ENCODE measurements at regions not wholly inside any gene's neighbourhood (a gene's known extent, or its start where the extent isn't known, plus 50 kb on each side); places are given as distances from the start of the nearest gene placed in this dataset.

DNA sequence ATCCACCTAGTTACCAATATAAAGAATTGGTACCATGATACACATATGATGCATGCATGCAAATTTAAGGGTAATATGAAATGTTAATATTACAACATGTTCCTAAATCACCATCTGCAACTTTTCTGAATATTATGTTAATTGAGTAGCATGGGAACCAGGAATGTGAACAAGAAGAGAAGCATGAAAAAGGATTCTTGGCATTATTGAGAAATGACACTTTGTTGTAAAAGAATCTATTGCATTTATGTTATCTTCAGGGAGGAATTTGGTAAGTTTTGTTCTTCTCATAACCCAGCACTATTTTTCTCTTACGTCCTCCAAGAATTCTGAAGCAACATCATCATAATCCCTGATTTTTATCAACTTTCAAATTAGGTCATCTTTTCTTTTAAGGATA, 159.9 kb upstream of the SLC25A13 start:
- no peak for DNase-seq

DNA sequence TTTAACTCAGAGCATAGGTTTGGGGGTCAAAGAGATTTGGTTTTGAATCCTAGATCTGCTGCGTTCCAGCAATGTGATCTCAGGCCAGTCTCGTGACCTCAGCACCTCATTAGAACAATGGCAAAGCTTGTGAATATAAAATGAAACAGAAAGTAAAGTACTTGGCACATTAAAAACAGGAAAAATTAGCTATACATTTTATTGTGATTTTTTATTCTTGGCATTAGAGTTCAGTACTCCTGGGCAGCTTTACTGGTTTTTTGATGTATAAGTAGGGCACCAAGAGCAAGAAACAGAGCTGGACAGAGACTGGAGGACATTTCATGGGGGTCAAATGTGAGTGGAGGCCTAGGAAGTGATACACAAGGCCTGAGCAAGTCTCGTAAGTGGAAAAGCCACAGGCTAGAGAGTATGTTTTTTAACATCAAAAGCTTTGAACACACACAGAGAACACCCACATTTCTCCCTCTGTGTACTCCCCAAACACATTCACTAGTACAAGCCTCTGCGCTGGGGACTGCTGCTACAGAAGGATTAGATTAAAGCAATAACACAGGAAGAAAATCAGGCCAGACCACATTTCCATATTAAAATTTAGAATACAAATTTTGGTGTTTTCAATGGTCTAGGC, 157.2 kb upstream of the SLC25A13 start:
- no peak for DNase-seq

DNA sequence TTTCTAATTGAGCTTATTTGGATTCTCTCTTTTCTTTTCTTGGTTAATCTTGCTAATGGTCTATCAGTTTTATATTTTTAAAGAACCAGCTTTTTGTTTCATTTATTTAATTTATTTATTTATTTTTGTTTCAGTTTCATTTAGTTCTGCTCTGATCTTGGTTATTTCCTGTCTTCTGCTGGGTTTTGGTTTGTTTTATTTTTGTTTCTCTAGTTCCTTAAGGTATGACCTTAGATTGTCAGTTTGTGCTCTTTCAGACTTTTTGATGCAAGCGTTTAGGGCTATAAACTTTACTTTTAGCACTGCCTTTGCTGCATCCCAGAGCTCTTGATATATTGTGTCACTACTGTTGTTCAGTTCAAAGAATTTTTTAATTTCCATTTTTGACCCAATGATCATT, 149.7 kb upstream of the SLC25A13 start:
- no peak for DNase-seq

DNA sequence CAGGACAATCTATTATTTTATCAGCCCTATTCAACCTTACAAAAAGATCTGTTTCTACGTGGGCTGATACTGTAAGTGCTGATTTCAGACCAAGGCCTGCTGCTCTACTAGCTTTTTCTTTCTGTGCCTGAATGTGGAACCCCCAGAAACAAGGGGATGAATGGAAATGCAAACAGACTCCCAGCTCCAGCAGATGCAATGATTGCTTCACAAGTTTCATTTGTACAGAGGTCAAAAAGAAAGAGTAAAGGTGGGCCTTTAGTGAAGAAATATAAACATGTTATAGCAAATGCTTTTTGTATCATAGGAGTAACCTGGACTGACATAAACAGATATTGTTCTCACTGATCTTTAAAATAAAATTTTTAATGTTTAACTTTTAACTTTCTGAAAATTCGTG, 130.2 kb upstream of the SLC25A13 start:
- no peak for DNase-seq

DNA sequence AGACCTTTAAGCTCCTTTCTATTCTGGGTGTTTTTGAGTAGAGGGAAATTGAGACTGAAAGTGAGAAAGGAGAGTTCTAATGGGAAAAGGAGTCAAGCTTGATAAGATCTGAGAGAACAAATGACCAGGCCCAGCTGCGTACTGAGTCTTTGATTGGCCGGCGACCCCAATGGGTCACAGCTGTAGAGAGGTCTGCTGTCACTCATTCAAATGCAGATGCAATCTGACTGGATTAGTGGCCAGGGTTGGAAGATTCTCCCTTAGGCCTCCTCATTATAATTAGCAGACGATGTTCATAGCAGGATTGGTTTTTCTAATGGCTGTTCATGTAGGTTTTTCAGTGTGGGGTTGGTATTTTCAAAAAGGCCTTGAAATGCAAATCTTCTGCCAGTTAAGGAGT, 127.2 kb upstream of the SLC25A13 start:
- DNase-seq: no peak

DNA sequence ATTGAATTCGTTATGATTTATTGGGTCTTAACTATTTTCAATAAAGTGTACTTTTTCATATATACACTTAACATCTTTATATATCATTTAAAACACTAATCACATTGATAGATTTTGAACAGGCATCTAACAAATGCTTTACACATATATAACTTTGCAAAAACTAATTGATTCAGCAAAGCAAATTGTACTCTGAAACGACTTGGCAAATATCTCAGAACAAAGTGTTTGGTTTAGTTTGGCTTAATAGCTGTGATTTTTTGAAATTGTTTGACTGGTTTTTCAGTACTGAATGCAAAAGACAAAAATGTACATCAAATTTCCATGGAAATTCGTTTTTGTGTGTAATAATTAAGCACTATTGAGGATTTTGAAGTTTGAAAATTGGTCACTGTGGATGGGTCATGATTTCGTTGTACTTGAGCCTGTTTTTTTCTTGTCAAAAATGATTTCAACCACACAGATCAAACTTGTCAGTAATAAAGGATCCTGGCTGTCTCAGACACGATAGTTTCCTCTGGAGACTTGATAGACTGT, 125.3 kb upstream of the SLC25A13 start:
- DNase-seq: no peak

DNA sequence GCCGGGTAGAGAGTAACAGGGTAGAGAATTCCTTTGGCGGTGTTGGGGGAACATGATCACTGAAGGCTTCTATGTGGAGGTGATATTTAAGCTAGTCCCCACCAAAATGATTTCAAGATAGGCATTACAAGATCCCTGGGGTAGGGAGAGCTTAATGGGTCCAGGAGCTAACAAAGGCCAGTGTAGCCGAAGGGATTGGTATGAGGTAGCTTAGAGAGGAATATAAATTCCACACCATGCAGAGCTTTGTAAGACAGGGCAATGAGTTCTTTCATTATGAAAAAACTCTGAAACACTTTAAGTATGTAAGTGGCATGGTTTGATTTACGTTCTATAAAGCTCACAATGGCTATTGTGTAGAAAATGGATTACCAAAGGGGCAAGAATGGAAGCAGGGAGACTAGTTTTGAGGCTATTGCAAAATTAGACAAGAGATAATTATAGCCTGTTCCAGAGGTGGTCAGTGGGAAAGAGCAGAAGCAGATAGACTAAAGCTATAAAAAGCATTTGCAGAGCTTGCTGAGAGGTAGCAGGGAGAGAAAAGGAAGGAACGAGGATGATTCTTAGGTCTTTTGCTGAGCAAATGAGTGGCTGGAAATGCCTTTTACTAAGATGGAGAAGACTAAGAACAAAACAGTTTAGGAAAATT, 119.7 kb upstream of the SLC25A13 start:
- DNase-seq: no peak

DNA sequence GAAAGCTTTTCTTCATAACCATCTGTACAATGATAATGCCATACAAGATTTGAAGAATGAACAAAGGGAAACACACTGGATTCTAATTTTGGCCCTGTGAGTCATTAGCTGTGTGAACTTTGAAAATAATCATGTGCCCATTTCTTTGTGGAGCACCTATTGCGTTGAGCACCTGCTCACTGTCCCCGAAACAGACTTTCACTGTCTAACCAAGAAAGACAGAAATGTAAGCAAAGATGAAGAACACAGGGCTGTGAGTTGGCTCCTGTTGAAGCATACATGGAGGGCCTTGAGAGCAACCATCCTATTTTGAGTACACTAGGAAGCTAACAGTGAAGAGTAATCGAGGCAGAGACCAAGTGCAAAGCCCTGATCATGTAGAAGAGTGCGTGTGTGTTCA, 118.4 kb upstream of the SLC25A13 start:
- DNase-seq: no peak

DNA sequence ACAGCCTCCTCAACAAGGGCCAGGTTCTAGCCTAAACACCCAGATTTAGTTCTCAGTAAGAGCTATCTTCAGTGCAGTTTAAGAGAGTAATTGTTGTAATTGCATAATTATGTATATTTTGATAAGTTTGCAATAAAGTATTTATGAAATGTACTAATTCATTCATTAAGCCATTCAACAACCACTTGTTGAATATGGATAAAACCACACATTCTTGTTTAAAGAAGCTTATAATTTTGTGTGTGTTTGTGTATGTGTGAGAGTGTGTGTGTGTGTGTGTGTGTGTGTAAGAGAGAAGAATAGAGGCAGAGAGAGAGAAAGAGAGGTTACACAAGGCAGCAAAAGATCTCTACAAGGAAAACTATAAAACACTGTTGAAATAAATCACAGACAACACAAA, 115.0 kb upstream of the SLC25A13 start:
- DNase-seq: no peak

DNA sequence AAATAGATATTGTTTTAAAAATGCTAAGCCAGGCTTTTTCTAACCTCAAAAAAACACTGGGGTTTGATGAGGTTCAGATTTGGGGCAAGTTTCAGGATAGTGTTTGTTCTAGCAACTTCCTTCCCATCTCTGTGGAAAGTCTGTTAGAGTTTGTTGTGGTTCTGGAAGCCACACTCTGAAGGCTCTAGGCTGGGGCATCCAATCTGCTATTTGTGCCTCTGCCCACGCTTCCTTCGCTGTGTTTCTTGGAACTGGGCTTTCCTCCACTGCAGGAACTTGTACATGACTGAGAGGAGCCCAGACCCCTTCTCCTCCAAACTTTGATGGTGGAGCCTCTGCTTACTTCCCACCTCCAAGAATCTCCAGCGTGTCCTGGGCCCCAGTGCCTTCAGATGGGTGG, 108.5 kb upstream of the SLC25A13 start:
- DNase-seq: no peak

DNA sequence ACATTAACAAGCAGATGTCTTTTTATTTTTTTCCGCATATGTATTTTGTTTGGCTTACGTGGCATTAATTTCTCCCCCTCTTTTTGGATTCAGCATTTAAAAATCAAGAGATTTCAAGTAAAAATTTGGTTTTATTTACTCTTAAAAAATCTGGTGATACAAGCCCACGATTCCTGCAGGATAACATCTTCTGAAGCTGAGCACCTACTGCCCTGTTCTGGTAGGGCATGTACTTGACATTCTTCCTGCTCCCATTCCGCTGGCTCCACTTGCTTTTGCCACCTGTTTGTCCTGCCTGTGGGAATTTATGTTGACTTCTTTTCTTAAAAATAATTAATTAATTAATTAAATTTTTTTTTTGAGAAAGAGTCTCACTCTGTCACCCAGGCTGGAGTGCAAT, 105.2 kb upstream of the SLC25A13 start:
- no peak for DNase-seq

DNA sequence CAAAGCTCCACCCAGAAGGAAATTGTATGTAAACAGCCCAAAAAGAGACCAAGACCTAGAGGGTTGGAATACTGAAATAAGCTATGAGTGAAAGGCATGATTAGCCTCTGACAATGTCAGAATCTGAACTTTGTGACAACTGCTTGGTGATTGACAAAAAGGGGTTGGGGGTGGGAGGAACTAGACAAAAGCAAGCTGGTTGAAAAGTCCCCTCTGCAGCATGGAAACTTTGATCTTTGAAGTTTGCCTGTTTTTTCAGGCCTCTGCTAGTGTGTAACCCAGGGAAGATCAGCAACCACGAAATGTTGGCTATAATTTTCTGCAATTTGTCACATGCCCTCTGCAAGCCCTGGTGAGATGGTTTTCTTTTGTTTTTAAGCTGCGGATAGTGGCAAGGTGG, 104.8 kb upstream of the SLC25A13 start:
- no peak for DNase-seq

DNA sequence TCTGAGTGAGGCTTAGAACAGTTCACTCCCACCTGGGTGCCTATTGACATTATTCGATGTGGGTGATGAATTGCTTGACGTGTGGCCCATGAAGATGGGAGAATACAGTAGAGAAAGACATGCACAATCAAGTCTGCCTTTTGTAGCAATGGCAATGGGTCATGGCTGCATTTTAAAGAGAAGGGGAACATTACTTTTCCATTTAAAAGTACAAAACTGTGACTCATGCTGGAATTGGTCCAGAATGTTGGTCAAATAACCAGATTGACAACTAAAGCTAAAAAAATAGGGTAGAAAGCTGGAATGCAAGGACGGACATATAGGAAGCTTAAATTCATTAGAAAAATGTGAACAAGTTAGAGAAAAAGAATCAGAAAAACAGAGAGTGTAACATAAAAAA, 104.1 kb upstream of the SLC25A13 start:
- no peak for DNase-seq

DNA sequence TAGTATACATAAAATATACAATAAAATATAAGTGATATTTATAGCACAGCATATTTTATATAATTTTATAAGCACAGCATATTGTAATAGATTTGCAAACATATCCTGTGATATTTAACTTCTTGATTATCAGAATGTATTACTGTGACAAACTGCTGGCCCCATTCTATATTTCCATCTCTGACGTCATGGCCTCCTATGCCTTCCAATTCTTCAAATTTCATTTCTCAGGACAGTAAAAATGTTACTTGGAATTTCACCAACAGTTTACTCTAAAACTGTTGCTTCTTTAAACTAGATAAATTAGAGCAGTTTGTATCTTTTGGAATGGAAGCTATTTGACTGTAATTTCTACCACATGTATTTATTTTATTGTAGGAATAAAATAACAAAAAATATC, 102.5 kb upstream of the SLC25A13 start:
- DNase-seq: no peak

DNA sequence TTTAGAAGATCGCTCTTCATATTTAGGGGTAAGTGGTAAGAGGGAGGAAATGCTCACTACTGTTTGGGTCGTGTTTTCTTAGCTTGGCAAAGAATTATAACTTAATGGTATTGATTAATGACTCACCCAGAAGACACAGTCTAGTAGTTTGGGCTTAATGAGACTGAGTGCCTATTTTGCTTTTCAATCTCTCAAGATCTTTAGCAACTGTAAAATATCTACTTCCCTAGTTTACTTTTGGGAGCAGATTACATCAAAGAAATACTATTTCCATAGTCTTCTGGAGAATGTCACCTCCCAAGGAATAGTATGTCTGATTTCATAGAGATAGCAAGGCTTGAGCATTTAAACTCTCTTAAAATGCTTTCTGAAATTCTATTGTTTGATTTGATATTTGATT, 100.5 kb upstream of the SLC25A13 start:
- no peak for DNase-seq

DNA sequence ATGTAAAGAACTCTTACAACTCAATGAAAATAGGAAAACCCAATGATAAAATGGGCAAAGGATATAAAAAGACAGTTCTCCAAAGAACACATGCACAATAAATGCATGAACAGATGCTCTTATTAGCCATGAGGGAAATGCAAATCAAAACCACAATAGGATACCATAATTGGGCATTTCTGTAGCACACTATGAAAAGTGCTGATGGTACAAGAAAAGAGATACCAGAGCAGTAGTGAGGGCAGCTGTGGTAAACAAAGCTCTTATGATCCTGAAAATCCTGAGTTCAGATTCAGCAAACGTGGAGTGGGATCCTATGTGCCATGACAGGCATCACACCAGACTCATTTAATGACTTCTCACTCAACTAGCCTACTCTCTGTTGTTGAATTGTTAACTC, 96.7 kb upstream of the SLC25A13 start:
- DNase-seq: no peak

DNA sequence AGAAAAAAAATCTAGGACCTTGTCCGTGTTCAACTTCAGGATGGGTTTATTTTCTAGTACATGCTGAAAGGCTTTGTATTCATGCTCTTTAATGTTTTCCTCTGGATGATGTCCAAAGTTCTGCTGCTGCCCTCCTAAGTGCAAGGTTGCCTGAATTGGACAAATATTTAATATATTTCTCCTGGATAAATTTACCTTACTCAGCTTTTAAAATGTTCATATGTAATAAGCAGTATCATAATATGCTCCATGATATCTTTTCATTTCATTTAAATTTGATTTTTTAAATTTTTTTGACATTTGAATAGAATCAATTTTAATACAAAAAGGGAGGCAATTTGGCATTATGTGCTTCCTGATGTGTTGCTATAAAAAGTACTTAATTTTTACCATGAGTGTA, 95.9 kb upstream of the SLC25A13 start:
- no peak for DNase-seq

DNA sequence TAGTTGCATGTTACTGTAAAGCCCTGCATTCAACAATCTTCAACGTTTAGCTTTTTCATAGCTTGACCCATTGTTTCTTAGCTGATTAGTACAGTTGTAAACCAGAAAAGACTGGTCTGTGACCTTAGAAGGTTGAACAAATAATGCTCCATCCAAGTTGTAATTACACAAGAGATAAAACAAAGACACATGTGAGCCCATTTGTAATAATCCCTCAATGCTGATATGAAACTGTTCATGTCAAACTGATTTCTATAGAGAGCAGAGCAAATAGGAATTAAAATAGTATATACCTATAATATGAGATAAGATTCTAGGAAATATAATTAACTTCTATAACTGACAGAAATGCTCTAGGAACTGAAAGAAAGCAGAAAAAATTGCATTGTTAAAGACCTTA, 94.7 kb upstream of the SLC25A13 start:
- DNase-seq: no peak

DNA sequence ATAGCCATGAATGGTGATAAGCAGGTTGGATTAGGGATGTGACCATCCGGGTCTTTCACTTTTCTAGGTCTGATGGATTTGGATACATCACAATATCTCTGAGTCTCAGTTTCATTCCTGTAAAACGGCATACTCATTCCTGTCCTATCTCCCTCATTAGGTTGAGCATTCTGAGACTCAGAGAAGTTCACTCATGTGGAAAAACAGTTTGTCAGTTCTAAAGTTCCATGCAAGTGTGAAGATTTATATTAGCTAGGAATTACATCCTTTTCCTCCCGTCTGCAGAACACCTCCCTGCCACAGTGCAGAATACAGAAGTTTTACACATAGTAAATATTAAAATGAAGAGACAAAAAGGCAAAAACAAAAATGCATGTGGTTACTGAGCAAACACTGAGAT, 94.2 kb upstream of the SLC25A13 start:
- DNase-seq: no peak

DNA sequence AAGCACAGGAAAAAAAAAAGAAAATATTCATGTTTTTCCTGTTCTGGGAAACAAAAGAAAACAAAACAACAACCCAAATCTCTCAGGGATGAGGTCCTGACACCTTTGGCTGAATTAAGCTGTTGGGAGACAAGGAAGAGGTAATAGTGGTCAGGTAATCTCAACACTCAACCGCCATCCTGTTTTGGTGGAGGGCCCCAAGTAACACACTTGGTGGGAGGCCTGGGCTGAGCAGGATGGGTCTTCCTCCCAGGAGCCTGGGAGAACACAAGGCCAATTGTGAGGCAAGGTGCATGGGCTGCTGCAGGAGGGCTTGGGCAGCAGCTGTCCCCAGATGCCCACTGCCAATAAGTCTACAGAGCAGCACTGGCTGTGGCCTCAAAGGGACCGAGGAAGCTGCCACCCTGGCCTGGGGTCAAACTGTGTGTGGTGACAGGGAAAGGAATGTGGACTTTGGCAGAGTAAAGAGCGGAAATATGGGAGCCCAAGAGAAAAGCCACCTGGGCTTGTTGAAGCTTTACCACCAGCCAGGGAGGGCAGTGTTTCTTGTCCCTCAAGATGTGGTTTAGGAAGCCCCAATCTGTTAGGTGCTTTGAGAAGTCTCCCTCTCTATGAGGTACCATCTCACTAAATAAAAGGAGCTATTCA, 93.5 kb upstream of the SLC25A13 start:
- no peak for DNase-seq

DNA sequence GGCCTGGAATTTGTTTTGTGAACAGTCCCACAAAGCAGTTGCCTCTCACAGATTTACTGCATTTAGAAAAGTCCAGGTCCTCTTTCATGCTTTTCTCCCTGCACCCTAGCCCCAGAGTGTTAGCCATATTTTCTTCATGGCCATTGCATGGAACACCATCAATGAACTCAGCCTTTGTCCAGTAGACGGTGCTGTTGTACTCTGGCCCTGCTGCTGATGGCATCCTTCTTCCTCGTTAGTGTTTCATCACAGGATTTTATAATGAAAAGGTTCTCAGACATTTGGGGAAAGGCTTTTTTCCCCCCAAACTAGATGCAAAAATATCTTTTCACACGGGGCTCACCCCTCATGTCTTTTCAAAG, 93.0 kb upstream of the SLC25A13 start:
- DNase-seq: peak; percentile 30 to 35

DNA sequence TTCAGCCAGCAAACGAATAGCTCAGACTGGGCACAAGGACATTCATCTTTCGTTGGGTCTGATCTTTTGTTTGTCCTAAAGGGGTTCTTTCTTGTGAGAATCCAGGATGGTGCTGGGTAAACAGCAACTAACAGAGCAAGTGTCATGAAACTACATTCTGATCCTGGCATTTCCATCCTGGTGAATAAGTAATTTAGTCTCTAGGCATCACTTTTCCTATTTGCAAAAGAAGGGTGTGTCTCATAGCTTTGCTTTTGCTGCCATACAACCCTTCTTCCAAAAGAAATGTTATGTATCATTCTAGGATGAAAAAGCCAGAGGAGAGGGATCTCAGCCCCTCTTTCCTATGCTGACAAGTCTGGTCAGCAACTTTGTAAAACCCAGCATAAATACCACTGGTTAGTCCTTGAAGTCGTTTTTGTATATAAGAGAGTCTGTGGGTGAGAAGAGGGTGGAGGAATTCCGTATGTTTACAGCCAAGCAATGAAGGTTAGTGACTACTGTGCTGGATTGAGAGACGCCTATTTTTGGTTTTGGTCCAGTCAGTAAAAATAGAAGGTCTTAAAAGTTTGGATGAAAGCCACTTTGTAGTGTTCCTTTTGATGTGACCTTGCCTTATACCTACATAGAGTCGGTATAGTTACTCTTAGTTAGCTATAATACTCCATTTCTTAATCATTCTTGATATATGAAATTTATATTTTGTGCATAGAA, 88.4 kb upstream of the SLC25A13 start:
- no peak for DNase-seq

DNA sequence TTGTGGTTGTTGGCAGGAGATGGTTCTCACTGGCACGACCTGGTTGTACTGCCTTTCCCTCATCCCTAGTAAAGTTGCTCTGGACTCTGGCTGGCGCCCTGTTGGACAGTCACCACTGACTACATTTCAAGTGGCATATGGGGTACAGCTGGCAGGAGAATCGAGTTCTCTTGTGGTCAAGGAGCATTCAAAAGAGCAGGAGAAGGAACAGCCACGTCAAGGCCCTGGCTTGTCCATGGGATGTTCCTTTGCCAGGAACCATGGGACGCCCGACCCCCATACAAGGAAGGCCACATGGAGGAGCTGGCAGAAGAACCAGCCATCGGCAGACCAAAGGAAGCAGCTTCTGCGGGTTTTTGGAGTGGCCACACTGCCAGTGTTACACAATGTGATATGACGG, 87.0 kb upstream of the SLC25A13 start:
- DNase-seq: no peak

DNA sequence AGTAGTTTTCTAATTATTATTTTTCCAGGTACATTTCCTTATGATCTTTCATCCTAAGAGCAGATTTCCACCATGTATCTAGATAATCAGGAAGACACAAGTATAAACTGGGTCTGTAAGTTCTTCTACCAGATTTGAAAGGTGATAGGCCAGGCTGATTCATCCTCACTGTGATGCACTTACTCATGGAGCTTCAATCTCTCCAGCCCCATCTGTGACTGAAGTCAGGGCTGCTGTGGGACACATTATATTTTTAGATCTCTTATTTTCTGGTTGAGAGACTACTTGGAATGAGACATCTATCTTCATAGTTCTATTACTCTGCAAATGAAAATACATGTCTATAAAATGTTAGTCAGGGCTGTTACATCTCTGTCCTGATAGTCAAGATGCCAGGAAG, 85.5 kb upstream of the SLC25A13 start:
- DNase-seq: no peak
